DOHH2 (cell line): ENCODE measurements at regions not wholly inside any gene's neighbourhood (a gene's known extent, or its start where the extent isn't known, plus 50 kb on each side); places are given as distances from the start of the nearest gene placed in this dataset.

Source experiments
- H3F3A ChIP-seq: fragments of 200-600 bp; sonication (generic), shearing (Covaris generic); 2 replicates; pipeline ENCODE4 v1.6.0; 2016; ENCODE audit warnings: antibody characterized with exemption, mild to moderate bottlenecking; ENCODE audit not compliant: control insufficient read depth, insufficient read depth
- H3K27ac ChIP-seq: fragments of 200-600 bp; sonication (generic); 2 replicates; pipeline ENCODE4 v1.5.1; 2014; ENCODE audit warnings: low read depth, mild to moderate bottlenecking, low read length, moderate library complexity
- H3K27me3 ChIP-seq: fragments of 200-600 bp; sonication (generic); 2 replicates; pipeline ENCODE4 v1.6.1; 2014; ENCODE audit warnings: mild to moderate bottlenecking, low read length, mixed read lengths; ENCODE audit not compliant: control insufficient read depth
- H3K36me3 ChIP-seq: fragments of 200-600 bp; sonication (generic); 2 replicates; pipeline ENCODE4 v1.6.1; 2014; ENCODE audit warnings: mild to moderate bottlenecking, low read length, moderate library complexity, mixed read lengths; ENCODE audit not compliant: control insufficient read depth
- H3K4me1 ChIP-seq: fragments of 200-600 bp; sonication (generic); 2 replicates; pipeline ENCODE4 v1.6.1; 2014; ENCODE audit warnings: mild to moderate bottlenecking, low read length, mixed read lengths; ENCODE audit not compliant: control insufficient read depth
- H3K4me2 ChIP-seq: fragments of 200-600 bp; sonication (generic); 2 replicates; pipeline ENCODE4 v1.6.0; 2014; ENCODE audit warnings: mild to moderate bottlenecking, low read length, moderate library complexity
- H3K4me3 ChIP-seq: fragments of 200-600 bp; sonication (generic); 2 replicates; pipeline ENCODE4 v1.5.1; 2014; ENCODE audit warnings: mild to moderate bottlenecking, low read length, mixed read lengths
- H3K79me2 ChIP-seq: fragments of 200-600 bp; sonication (generic); 2 replicates; pipeline ENCODE4 v1.6.1; 2014; ENCODE audit warnings: mild to moderate bottlenecking, low read length, mixed read lengths; ENCODE audit not compliant: control insufficient read depth
- H3K9me2 ChIP-seq: fragments of 200-600 bp; sonication (generic); replicated peaks from 2 replicates; pipeline ENCODE4 v1.6.1; 2014; ENCODE audit warnings: mild to moderate bottlenecking, low read length, mixed read lengths; ENCODE audit not compliant: control insufficient read depth
- H3K9me3 ChIP-seq: fragments of 200-600 bp; sonication (generic); 2 replicates; pipeline ENCODE4 v1.6.1; 2014; ENCODE audit warnings: antibody characterized with exemption, low read length, mixed read lengths; ENCODE audit not compliant: control insufficient read depth, insufficient read depth
- H4K20me1 ChIP-seq: fragments of 200-600 bp; sonication (generic); 2 replicates; pipeline ENCODE4 v1.6.0; 2014; ENCODE audit warnings: low read depth, mild to moderate bottlenecking, antibody characterized with exemption, low read length, moderate library complexity; ENCODE audit not compliant: control insufficient read depth, insufficient read depth
- EZH2phosphoT487 ChIP-seq: fragments of 200-600 bp; sonication (generic); IDR thresholded peaks from 2 replicates; pipeline ENCODE4 v1.6.1; 2017; ENCODE audit warnings: borderline replicate concordance, mild to moderate bottlenecking, antibody characterized with exemption, low read length, moderate library complexity, mixed read lengths
- TF ChIP-seq, protein P1 (sequence below): fragments of 200-600 bp; sonication (generic); IDR thresholded peaks from one replicate; pipeline ENCODE4 v1.5.1; 2014; ENCODE audit warnings: antibody characterized with exemption, mild to moderate bottlenecking, low read depth, low read length; ENCODE audit not compliant: poor library complexity, severe bottlenecking

DNA sequence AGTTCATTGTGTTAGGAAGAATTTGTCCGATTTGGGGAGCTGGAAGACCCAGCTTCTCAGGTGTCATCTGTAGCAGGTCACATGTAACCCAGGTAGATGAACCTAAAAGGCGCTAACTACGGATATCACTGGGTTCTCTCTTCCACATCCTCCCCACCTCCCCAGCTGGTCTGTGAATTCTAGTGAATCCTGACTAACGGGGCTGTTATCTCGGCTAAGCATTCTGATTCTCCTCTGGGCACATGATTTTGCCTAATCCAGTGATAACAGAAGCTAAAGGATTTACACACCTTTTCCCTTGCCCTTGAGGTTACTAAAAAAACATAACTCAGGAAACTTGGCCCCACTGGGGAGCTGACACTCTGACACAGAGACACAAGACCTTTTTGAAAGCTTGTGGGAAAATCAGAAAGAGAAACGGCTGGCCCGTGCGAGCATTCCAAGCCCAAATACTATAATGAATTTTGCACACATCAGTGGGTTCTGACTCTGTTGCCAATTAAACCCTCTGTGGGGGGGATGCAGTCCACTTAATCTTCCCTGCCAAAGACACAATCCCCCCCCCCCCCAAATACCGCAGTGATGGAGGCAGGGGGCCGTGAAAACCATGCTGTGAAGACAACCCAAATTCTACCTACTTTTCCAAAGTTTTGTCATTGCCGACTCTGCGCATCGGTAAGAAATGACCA lies 81.0 kb upstream of the FZD10 start:
- H3K27ac ChIP-seq: no peak overlapping the region
- TF ChIP-seq EZH2phosphoT487: no peak
- TF ChIP-seq, protein P1, sequence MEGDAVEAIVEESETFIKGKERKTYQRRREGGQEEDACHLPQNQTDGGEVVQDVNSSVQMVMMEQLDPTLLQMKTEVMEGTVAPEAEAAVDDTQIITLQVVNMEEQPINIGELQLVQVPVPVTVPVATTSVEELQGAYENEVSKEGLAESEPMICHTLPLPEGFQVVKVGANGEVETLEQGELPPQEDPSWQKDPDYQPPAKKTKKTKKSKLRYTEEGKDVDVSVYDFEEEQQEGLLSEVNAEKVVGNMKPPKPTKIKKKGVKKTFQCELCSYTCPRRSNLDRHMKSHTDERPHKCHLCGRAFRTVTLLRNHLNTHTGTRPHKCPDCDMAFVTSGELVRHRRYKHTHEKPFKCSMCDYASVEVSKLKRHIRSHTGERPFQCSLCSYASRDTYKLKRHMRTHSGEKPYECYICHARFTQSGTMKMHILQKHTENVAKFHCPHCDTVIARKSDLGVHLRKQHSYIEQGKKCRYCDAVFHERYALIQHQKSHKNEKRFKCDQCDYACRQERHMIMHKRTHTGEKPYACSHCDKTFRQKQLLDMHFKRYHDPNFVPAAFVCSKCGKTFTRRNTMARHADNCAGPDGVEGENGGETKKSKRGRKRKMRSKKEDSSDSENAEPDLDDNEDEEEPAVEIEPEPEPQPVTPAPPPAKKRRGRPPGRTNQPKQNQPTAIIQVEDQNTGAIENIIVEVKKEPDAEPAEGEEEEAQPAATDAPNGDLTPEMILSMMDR: no peak

DNA sequence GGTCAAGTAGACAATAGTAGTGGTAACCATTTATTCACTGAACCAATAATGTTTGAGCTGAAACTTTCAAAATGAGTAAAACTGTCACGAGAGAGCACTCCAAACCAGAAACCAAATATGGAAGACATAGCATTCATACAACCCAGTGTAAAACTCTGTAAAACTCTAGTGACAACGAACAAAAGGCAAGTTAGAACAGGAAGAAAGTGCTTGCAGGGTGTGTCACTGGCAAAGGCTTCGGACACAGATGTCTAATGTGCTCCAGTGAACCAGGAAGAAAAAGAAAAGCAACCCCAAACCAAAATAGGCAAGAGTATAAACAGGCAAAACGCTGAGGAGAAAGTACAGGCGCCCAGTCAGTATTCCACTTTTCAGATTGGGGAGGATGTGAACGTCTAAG lies 79.3 kb upstream of the FZD10 start:
- Histone ChIP-seq H3K9me3 (peaks cover 6% of the 10 kb centered on the region; the same call in 1 of the 2 replicates), H3K9me2 (no peaks in the 10 kb centered on the region), H3K4me3 (no peak overlapping the region), H3K27me3 (no peaks in the 10 kb centered on the region), H3F3A (no peaks in the 10 kb centered on the region), H3K79me2 (no peaks in the 10 kb centered on the region), H3K4me1 (no peaks in the 10 kb centered on the region), H4K20me1 (no peaks in the 10 kb centered on the region), H3K4me2 (no peak overlapping the region), H3K36me3 (no peaks in the 10 kb centered on the region), H3K27ac (no peak overlapping the region)
- TF ChIP-seq, protein P1: no peak
- TF ChIP-seq EZH2phosphoT487: no peak

More for the DNA sequence above, 81.0 kb upstream of the FZD10 start:
- Histone ChIP-seq H3K4me1 (no peaks in the 10 kb centered on the region), H3K36me3 (no peaks in the 10 kb centered on the region), H4K20me1 (no peaks in the 10 kb centered on the region), H3K9me2 (no peaks in the 10 kb centered on the region), H3K27me3 (no peaks in the 10 kb centered on the region), H3K4me3 (no peak overlapping the region), H3K4me2 (no peak overlapping the region), H3F3A (no peaks in the 10 kb centered on the region), H3K79me2 (no peaks in the 10 kb centered on the region), H3K9me3 (peaks cover 6% of the 10 kb centered on the region; the same call in 1 of the 2 replicates)

DNA sequence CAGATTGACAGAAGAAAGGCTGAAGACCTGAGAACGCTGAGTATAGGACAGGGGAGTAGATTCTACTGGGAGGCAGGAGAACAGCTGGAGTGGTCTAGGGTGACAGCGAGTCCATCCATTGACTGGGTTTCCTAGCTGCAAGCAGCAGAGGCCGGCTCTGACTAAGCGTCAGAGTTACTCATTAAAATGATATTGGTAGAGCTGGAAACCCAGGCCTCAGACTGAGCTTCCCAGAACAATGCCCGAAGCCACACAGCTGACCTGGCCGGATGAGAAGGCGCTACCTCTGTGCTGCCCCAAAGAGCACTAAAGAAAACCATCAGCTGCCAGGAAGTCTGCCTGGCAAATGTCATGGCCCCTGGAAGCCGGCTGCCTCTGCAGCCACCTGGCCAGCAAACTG lies 78.5 kb upstream of the FZD10 start:
- no peaks in the 10 kb centered on the region for H3F3A ChIP-seq
- no peaks in the 10 kb centered on the region for H3K79me2 ChIP-seq
- no peak overlapping the region for H3K27ac ChIP-seq
- no peak overlapping the region for H3K4me2 ChIP-seq
- no peaks in the 10 kb centered on the region for H3K9me2 ChIP-seq
- no peaks in the 10 kb centered on the region for H3K27me3 ChIP-seq
- TF ChIP-seq EZH2phosphoT487: no peak
- TF ChIP-seq, protein P1: no peak
- no peaks in the 10 kb centered on the region for H3K4me1 ChIP-seq
- H3K36me3 ChIP-seq: no peaks in the 10 kb centered on the region
- peaks cover 5% of the 10 kb centered on the region; the same call in 1 of the 2 replicates for H3K9me3 ChIP-seq
- H4K20me1 ChIP-seq: no peaks in the 10 kb centered on the region
- no peak overlapping the region for H3K4me3 ChIP-seq
